Kidney epithelial cell (primary cell): ENCODE measurements at regions not wholly inside any gene's neighbourhood (a gene's known extent, or its start where the extent isn't known, plus 50 kb on each side); places are given as distances from the start of the nearest gene placed in this dataset.

Experiments used
- DNase-seq: peaks from one replicate; pipeline ENCODE4 v3.0.0-alpha.2; 2010; ENCODE audit warnings: low read depth
- H3K27me3 ChIP-seq: 2 replicates; pipeline ENCODE4 v1.6.0; 2011; ENCODE audit warnings: low read length; ENCODE audit not compliant: control insufficient read depth, insufficient read depth
- H3K36me3 ChIP-seq: 2 replicates; pipeline ENCODE4 v1.5.1; 2011; ENCODE audit warnings: low read length; ENCODE audit not compliant: control insufficient read depth, insufficient read depth
- H3K4me3 ChIP-seq: 2 replicates; pipeline ENCODE4 v1.5.1; 2011; ENCODE audit warnings: low read depth, mild to moderate bottlenecking, control low read depth, low read length
- TF ChIP-seq, protein P1 (sequence below): IDR thresholded peaks from 2 replicates; pipeline ENCODE4 v1.5.1; 2011; ENCODE audit warnings: mild to moderate bottlenecking, moderate library complexity, low read length, control low read depth, inconsistent platforms; ENCODE audit not compliant: insufficient read depth, poor library complexity, severe bottlenecking

- H3K4me3 ChIP-seq, result no peak overlapping the region
- TF ChIP-seq, protein P1, sequence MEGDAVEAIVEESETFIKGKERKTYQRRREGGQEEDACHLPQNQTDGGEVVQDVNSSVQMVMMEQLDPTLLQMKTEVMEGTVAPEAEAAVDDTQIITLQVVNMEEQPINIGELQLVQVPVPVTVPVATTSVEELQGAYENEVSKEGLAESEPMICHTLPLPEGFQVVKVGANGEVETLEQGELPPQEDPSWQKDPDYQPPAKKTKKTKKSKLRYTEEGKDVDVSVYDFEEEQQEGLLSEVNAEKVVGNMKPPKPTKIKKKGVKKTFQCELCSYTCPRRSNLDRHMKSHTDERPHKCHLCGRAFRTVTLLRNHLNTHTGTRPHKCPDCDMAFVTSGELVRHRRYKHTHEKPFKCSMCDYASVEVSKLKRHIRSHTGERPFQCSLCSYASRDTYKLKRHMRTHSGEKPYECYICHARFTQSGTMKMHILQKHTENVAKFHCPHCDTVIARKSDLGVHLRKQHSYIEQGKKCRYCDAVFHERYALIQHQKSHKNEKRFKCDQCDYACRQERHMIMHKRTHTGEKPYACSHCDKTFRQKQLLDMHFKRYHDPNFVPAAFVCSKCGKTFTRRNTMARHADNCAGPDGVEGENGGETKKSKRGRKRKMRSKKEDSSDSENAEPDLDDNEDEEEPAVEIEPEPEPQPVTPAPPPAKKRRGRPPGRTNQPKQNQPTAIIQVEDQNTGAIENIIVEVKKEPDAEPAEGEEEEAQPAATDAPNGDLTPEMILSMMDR, result no peak
- no peaks in the 10 kb centered on the region for H3K27me3 ChIP-seq
- no peak for DNase-seq
- no peaks in the 10 kb centered on the region for H3K36me3 ChIP-seq
Measured at GRCh38 chr18:75790111-75790510, 362.6 kb upstream of the SMIM21 start.

DNA sequence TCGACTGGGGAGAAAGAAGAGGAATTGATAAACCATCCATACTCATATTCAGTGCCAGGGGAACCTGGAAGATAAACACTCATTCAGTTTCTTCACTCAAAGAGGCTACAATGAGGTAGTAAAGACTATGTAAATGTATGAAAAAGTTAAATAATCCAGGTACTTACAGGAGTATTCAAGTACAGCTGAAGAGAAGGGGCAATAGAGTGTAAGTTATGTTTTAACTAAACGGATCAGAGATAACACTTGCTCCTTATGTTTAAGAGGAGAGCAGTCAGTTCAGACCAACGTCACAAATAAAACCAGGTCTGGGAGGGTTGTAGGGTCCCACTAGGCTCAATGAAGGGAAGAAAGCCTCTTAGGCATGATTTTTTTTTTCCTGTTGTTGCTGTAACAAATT is 358.3 kb upstream of the SMIM21 start:
- no peak for DNase-seq
- H3K4me3 ChIP-seq, result no peak overlapping the region
- H3K27me3 ChIP-seq, result no peaks in the 10 kb centered on the region
- TF ChIP-seq, protein P1, result no peak
- H3K36me3 ChIP-seq, result no peaks in the 10 kb centered on the region

DNA sequence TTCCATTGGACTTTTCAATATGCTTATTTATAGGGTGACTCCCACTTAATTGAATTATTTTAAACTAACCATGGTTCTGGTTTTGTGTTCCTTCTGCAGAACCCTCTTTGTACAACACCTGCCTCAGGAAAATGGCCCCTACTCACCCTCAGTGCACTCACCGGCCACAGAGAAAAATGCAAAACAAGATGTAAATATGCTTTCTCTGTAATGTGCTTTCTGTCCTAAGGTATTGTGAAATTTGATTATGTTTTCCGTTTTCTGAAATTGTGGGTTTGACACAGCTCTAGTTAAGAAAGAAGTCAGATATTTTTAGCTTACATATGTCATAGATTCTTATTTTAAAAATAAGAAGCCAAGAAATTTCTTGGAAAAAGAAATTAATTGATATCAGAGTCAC is 357.7 kb upstream of the SMIM21 start:
- H3K27me3 ChIP-seq, result no peaks in the 10 kb centered on the region
- TF ChIP-seq, protein P1, result no peak
- no peak for DNase-seq
- no peak overlapping the region for H3K4me3 ChIP-seq
- H3K36me3 ChIP-seq, result no peaks in the 10 kb centered on the region

DNA sequence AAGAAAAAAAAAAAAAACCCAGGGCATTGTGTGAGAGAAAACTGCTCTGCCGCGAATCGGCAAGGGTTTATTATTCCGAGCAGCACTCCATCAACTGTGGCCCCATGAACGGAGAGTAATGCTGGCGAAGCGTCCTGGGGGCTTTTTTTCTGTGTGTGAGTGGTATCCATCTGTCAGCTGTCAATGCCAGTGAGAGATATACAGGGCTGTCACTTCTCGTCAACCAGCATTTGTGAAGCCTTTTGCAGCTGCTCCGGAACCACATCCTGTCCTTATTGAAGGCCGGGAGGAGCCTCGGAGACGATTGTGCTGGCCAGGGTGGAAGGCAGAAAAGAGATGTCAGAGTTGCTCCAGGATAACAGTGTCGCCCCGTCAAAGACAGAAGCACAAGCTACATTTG is 356.9 kb upstream of the SMIM21 start:
- H3K4me3 ChIP-seq, result no peak overlapping the region
- TF ChIP-seq, protein P1, result no peak
- no peak for DNase-seq
- H3K36me3 ChIP-seq, result no peaks in the 10 kb centered on the region
- H3K27me3 ChIP-seq, result no peaks in the 10 kb centered on the region

DNA sequence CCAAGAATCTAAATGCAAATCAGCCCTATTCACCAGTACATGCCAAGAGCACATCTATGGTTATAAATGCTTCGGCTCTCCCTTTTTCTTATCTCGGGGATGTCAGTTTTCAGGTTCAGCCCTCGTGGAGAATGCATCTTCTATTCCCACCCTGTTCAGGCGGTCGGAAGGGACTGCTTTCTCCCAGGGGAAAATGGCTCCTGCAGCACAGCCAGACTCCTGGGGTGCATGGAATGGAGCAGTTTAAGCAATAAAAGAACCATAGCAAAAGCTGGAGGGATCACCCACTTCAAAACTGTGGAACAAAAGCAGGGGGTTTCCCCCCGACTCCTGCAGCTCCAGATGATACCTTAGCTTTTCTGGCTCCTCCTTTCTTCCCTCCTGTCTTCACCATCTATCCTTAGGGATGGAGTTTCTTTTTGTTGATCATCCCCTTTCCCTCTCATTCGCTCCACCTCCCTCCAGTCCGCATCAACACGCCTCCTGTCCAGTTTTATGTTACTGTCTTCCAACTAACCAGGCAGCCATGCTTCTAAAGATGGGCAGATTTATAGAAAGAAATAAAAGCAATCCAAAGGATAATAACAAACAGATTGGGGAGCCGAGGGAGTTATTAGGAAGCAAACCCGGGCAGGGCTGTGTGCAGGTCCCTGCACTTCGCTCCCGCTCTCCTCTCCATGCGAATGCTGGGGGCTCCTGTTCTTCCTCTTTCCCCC is 356.2 kb upstream of the SMIM21 start:
- TF ChIP-seq, protein P1, result no peak
- H3K36me3 ChIP-seq, result no peaks in the 10 kb centered on the region
- no peak overlapping the region for H3K4me3 ChIP-seq
- no peak for DNase-seq
- no peaks in the 10 kb centered on the region for H3K27me3 ChIP-seq

GRCh38 chr18:75782826-75783225 is 355.3 kb upstream of the SMIM21 start:
- Histone ChIP-seq H3K27me3 (no peaks in the 10 kb centered on the region), H3K36me3 (no peaks in the 10 kb centered on the region), H3K4me3 (no peak overlapping the region)
- no peak for DNase-seq
- TF ChIP-seq, protein P1, result no peak
